B cell (primary cell): ENCODE measurements at regions not wholly inside any gene's neighbourhood (a gene's known extent, or its start where the extent isn't known, plus 50 kb on each side); places are given as distances from the start of the nearest gene placed in this dataset.

Experiments
- ATAC-seq: fragments of 200-7000 bp; cut with Tn5 transposase; one replicate; pipeline ENCODE4 v1.10.0; 2021; ENCODE audit warnings: low read depth, mild to moderate bottlenecking, moderate number of reproducible peaks, moderate library complexity
- CTCF ChIA-PET: fragments of 350-600 bp; sonication (Branson Sonifier 250); formaldehyde crosslinking; loops from one replicate; lab custom pipeline; 2021; ENCODE audit warnings: antibody characterized with exemption, inconsistent platforms; lab: Charles Lee
- POLR2A ChIA-PET: fragments of 350-600 bp; sonication (Branson Sonifier 250); formaldehyde crosslinking; loops from one replicate; lab custom pipeline; 2021; ENCODE audit warnings: antibody characterized with exemption; lab: Charles Lee
- DNase-seq: peaks from one replicate; pipeline ENCODE4 v3.0.0; 2013
- H2AFZ ChIP-seq: 2 replicates; pipeline ENCODE4 v1.6.1; 2012; ENCODE audit warnings: mild to moderate bottlenecking, low read depth, low read length; ENCODE audit not compliant: insufficient read depth, poor library complexity, severe bottlenecking
- H3K27ac ChIP-seq, 2 donors: 1 replicate in 1 of 2; 2 replicates in 1 of 2; pipeline ENCODE4 v1.5.1; 2012 to 2013; ENCODE audit warnings: low read length in 2 of 2, mild to moderate bottlenecking in 2 of 2, moderate library complexity in 1 of 2
- H3K27me3 ChIP-seq, 4 experiments: fragments of 200-600 bp in 1 of 4; sonication (generic) in 1 of 4; replicated peaks in 1 of 4; 1 replicate in 2 of 4; 2 replicates in 2 of 4; pipeline versions ENCODE4 v1.6.1 to v1.7.0; 2013 to 2016; ENCODE audit warnings: low read length in 3 of 4, mild to moderate bottlenecking in 2 of 4, mixed read lengths in 1 of 4, moderate library complexity in 1 of 4; ENCODE audit not compliant: insufficient read depth in 4 of 4, control insufficient read depth in 3 of 4; ENCODE audit errors: control extremely low read depth in 1 of 4
- H3K36me3 ChIP-seq, 2 experiments: replicated peaks in 1 of 2; 1 replicate in 1 of 2; 2 replicates in 1 of 2; pipeline versions ENCODE4 v1.6.1 to v1.7.1; 2013; ENCODE audit warnings: low read length in 1 of 2; ENCODE audit not compliant: insufficient read depth in 2 of 2, control insufficient read depth in 1 of 2; ENCODE audit errors: control extremely low read depth in 1 of 2, extremely low read depth in 1 of 2
- H3K4me1 ChIP-seq, 2 donors: fragments of 200-600 bp in 1 of 2; sonication (generic) in 1 of 2; 1 replicate in 1 of 2; 2 replicates in 1 of 2; pipeline versions ENCODE4 v1.5.1 to v1.6.1; 2013 to 2017; ENCODE audit warnings: low read length in 2 of 2; ENCODE audit not compliant: control insufficient read depth in 2 of 2, insufficient read depth in 2 of 2
- H3K4me2 ChIP-seq: replicated peaks from 2 replicates; pipeline ENCODE3; 2012; ENCODE audit warnings: mild to moderate bottlenecking, low read depth, low read length; ENCODE audit not compliant: poor library complexity, severe bottlenecking
- H3K4me3 ChIP-seq, 5 experiments: fragments of 200-600 bp in 1 of 5; sonication (generic) in 1 of 5; 1 replicate in 3 of 5; 2 replicates in 2 of 5; pipeline versions ENCODE4 v1.5.1 to v1.7.0; 2011 to 2016; ENCODE audit warnings: low read length in 4 of 5, mild to moderate bottlenecking in 4 of 5, low read depth in 2 of 5, control low read depth in 1 of 5, moderate library complexity in 1 of 5; ENCODE audit not compliant: insufficient read depth in 1 of 5; ENCODE audit errors: control extremely low read depth in 1 of 5, extremely low read depth in 1 of 5
- H3K79me2 ChIP-seq: fragments of 200-600 bp; sonication (generic); one replicate; pipeline ENCODE4 v1.6.0; 2016; ENCODE audit warnings: low read length; ENCODE audit not compliant: control insufficient read depth, insufficient read depth
- H3K9ac ChIP-seq: fragments of 200-600 bp; sonication (generic); 2 replicates; pipeline ENCODE4 v1.6.1; 2017; ENCODE audit warnings: mild to moderate bottlenecking, low read length, moderate library complexity
- H3K9me3 ChIP-seq, 3 donors: one replicate each; pipeline versions ENCODE4 v1.6.1 to v1.7.1; 2013; ENCODE audit warnings: low read length in 2 of 3; ENCODE audit not compliant: control insufficient read depth in 2 of 3, insufficient read depth in 1 of 3; ENCODE audit errors: control extremely low read depth in 1 of 3
- H4K20me1 ChIP-seq: 2 replicates; pipeline ENCODE4 v1.6.0; 2012; ENCODE audit warnings: mild to moderate bottlenecking, low read length; ENCODE audit not compliant: insufficient read depth, control insufficient read depth, poor library complexity, severe bottlenecking
- H3K27ac Mint-ChIP-seq: one replicate; pipeline ENCODE4 v1.8.0; 2021; ENCODE audit warnings: mixed read lengths
- H3K27me3 Mint-ChIP-seq: one replicate; pipeline ENCODE4 v1.8.0; 2021; ENCODE audit warnings: mixed read lengths
- H3K4me1 Mint-ChIP-seq: one replicate; pipeline ENCODE4 v1.8.0; 2021; ENCODE audit warnings: mixed read lengths
- H3K4me3 Mint-ChIP-seq: one replicate; pipeline ENCODE4 v1.8.0; 2021; ENCODE audit warnings: mixed read lengths
- H3K9me3 Mint-ChIP-seq: one replicate; pipeline ENCODE4 v1.8.0; 2022; ENCODE audit warnings: mixed read lengths; ENCODE audit not compliant: insufficient read depth
- CTCF ChIP-seq: fragments of 200-600 bp; IDR thresholded peaks from one replicate; pipeline ENCODE4 v1.8.0; 2022; ENCODE audit warnings: antibody characterized with exemption, mild to moderate bottlenecking
- EZH2 ChIP-seq: IDR thresholded peaks from 2 replicates; pipeline ENCODE4 v1.6.1; 2012; ENCODE audit warnings: borderline replicate concordance, low read depth, mild to moderate bottlenecking, moderate library complexity, low read length; ENCODE audit not compliant: insufficient read depth, poor library complexity, severe bottlenecking
- WGBS: methylation state at CpG from one replicate; pipeline ENCODE4 v1.1.5; 2013; ENCODE audit warnings: missing lambda C conversion rate; ENCODE audit not compliant: insufficient coverage; 5-methylcytosine and 5-hydroxymethylcytosine counted together
- intact Hi-C: fragments of 100-400 bp; cut with micrococcal nuclease; formaldehyde crosslinking; loops from one replicate; pipeline ENCODE4 v1.10.0; 2022

GRCh38 chr6:167569041-167569805 is 244.3 kb downstream of the TTLL2 start:
- Mint-ChIP-seq H3K27me3 (no peaks in the 10 kb centered on the region), H3K4me1 (no peaks in the 10 kb centered on the region), H3K9me3 (no peaks in the 10 kb centered on the region), H3K27ac (no peak overlapping the region), H3K4me3 (no peak overlapping the region)
- no peaks in the 10 kb centered on the region for H3K9me3 ChIP-seq
- TF ChIP-seq EZH2 = no peak
- TF ChIP-seq CTCF = no peak
- no peak overlapping the region for H2AFZ ChIP-seq
- CTCF ChIA-PET = no interaction called here
- 92% methylated on average over 22 of the region's 31 CpGs for WGBS
- no peak overlapping the region for H3K4me3 ChIP-seq
- H3K4me2 ChIP-seq = no peak overlapping the region
- H4K20me1 ChIP-seq = no peaks in the 10 kb centered on the region
- POLR2A ChIA-PET = no interaction called here
- DNase-seq (no peak), ATAC-seq (no peak)
- H3K27ac ChIP-seq = no peak overlapping the region
- no peak overlapping the region for H3K9ac ChIP-seq
- no peaks in the 10 kb centered on the region for H3K27me3 ChIP-seq
- no peaks in the 10 kb centered on the region for H3K79me2 ChIP-seq
- no peaks in the 10 kb centered on the region for H3K36me3 ChIP-seq
- H3K4me1 ChIP-seq = no peaks in the 10 kb centered on the region
- intact Hi-C loops = no loop called here

GRCh38 chr6:167569879-167570278 is 245.0 kb downstream of the TTLL2 start:
- no peaks in the 10 kb centered on the region for H3K4me1 Mint-ChIP-seq
- ChIA-PET CTCF (no interaction called here), POLR2A (no interaction called here)
- H3K36me3 ChIP-seq = no peaks in the 10 kb centered on the region
- no peak for TF ChIP-seq EZH2
- no peak for TF ChIP-seq CTCF
- no peak overlapping the region for H2AFZ ChIP-seq
- intact Hi-C loops = no loop called here
- WGBS = 99% methylated on average over 14 of the region's 14 CpGs
- H3K9ac ChIP-seq = no peak overlapping the region
- H3K4me3 Mint-ChIP-seq = no peak overlapping the region
- no peak overlapping the region for H3K27ac Mint-ChIP-seq
- no peak for ATAC-seq
- H3K9me3 ChIP-seq = peaks cover 0 to 6% (median 0%) of the 10 kb centered on the region in 3 donors
- no peaks in the 10 kb centered on the region for H3K27me3 Mint-ChIP-seq
- H3K79me2 ChIP-seq = no peaks in the 10 kb centered on the region
- no peak overlapping the region for H3K4me3 ChIP-seq
- H4K20me1 ChIP-seq = no peaks in the 10 kb centered on the region
- DNase-seq = no peak
- H3K4me2 ChIP-seq = no peak overlapping the region
- no peaks in the 10 kb centered on the region for H3K27me3 ChIP-seq
- H3K27ac ChIP-seq = no peak overlapping the region
- no peaks in the 10 kb centered on the region for H3K4me1 ChIP-seq
- no peaks in the 10 kb centered on the region for H3K9me3 Mint-ChIP-seq
